GM12872 (cell line): ENCODE measurements at regions not wholly inside any gene's neighbourhood (a gene's known extent, or its start where the extent isn't known, plus 50 kb on each side); places are given as distances from the start of the nearest gene placed in this dataset.

ENCODE experiments used
- CTCF ChIP-seq: IDR thresholded peaks from 3 replicates; pipeline ENCODE4 v1.5.1; 2011; ENCODE audit warnings: low read depth, mild to moderate bottlenecking, low read length, moderate library complexity; ENCODE audit not compliant: insufficient read depth

DNA sequence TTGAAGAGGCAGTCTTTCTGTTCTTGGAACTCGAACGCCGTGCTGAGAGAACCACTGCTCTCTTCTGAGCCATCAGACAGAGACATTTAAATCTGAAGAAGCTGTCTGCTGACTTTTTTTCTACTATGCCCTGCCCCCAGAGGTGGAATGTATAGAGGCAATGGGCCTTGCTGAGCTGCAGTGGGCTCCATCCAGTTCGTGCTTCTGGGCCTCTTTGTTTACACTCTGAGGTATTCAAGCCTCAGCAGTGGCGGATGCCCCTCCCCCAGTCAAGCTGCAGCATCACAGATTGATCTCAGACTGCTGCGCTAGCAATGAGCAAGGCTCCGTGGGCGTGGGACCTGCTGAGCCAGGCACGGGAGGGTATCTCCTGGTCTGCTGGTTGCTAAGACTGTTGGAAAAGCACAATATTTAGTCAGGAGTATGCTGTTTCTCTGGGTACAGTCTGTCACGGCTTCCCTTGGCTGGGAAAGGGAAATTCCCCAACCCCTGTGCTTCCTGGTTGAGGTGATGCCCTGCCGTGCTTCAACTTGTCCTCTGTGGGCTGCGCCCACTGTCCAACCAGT, 526.8 kb downstream of the CD109 start:
- no peak for TF ChIP-seq CTCF

- no peak for TF ChIP-seq CTCF
Observed at GRCh38 chr6:74213995-74214394, 518.0 kb downstream of the CD109 start.

DNA sequence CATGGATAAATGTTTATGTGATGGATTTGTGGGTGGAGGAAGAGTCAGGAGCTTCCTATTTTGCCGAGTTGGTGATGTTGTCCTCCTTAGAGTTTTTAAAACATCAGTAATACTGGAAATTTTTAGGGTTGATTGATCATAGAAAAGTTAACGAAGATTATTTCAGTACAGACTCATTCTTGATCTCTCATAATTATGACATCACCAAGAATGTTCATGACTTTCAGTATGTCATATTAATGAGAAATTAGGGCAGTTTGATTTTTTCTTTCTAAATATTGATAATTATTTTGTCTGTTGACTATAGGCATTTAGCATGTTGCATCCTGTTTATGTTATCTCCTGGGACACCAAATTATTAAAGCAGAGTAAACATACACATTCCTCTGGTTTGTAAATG, 512.2 kb downstream of the CD109 start:
- no peak for TF ChIP-seq CTCF

GRCh38 chr6:74199215-74199915, 503.4 kb downstream of the CD109 start:
- TF ChIP-seq CTCF, result no peak

GRCh38 chr6:74197310-74197709, 501.3 kb downstream of the CD109 start:
- no peak for TF ChIP-seq CTCF

DNA sequence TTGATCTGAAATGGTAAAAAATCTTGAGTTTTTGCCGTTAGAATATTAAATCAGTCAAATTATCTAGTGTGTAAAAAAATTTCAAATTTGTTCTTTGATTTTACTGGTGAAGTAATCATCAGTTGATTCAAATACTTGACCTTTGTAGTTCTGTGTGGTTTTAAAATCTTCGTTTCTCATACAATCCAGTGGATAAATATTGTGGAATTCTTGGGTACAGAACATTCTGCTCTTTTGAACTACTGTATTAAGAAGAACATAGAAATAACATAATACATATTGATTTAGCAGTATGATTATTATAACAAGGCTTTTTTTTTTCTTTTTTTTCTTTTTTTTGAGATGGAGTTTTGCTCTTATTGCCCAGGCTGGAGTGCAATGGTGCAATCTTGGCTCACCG, 491.8 kb downstream of the CD109 start:
- TF ChIP-seq CTCF, result no peak

- TF ChIP-seq CTCF, result no peak
Observed at GRCh38 chr6:74182992-74183391, 487.0 kb downstream of the CD109 start.
